ENCODE measurements at regions not wholly inside any gene's neighbourhood (a gene's known extent, or its start where the extent isn't known, plus 50 kb on each side); places are given as distances from the start of the nearest gene placed in this dataset.
"Not testable (repeated sequence)": the region's sequence is repeated elsewhere in the genome, so short reads cannot be mapped to it uniquely, and the experiment has no call there.

DNA sequence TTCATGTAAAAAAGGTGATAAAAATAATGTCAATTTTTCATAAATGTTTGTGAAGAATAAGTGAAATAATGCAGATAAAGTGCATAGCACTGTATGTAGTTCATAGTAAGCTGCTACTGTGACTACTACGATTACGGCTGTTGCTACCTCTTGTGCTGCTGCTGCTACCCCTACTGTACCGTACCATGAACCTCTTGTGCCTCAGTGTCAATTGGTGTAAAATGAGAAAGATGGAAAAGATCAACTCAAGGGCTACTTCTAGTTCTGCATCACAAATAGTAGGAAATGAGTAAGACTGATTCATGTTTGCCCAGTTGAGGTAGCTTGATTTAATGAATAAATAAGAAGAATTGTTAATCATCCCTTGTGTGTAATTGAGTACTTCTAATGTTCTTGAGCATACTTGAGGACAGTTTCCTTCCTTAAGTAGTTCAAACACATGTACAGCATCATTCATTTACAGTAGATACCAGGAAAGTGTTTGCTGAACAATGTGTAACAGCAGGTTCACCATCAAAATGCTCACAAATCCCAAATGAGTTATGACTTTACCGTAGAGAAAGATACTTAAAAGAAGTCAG, 200.0 kb upstream of the ATP10B start:
- intact Hi-C loops (cut with DNase I): no loop called here

GRCh38 chr5:161047024-161047423, 195.0 kb upstream of the ATP10B start:
- intact Hi-C loops (cut with DNase I): no loop called here
- ATAC-seq (no peak), DNase-seq (ENCODE audit: low spot score) (no peak)

More for the DNA sequence above, 200.0 kb upstream of the ATP10B start:
- DNase-seq (ENCODE audit: low spot score) (no peak), ATAC-seq (no peak)

- intact Hi-C loops (cut with DNase I): no loop called here
- DNase-seq (ENCODE audit: low spot score) (no peak), ATAC-seq (no peak)
These were observed 190.9 kb upstream of the ATP10B start for GRCh38 chr5:161042862-161043261.

GRCh38 chr5:161042443-161042842, 190.4 kb upstream of the ATP10B start:
- intact Hi-C loops (cut with DNase I): no loop called here
- ATAC-seq (no peak), DNase-seq (ENCODE audit: low spot score) (no peak)

- intact Hi-C loops (cut with DNase I): no loop called here
- DNase-seq (ENCODE audit: low spot score): no peak
- ATAC-seq: no peak
These were observed 188.8 kb upstream of the ATP10B start for GRCh38 chr5:161040818-161041217.

DNA sequence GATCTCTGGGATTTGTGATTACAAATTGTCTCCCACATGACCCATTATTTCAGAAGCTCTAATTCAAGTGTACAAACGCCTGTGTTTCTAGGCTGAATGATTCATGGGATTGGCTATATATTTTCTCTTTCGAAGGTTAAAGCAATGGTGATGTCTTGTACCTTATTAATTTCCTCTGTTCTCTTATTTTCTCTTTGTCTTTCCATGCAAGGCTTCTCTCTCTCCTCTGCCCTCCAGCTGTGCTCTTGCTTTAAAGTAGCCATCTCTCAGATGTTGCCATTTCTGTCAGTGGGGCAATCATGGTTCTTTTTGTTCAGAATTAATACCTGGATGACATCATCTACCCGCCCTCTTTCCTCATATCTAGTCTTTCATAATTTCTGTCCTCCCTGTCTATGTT, 184.3 kb upstream of the ATP10B start:
- no peak for ATAC-seq
- intact Hi-C loops (cut with DNase I): loop anchor here (5.0 kb wide), 1 partner anchor 771 kb away; no protein-coding TSS in a partner anchor

GRCh38 chr5:161034451-161034850, 182.4 kb upstream of the ATP10B start:
- intact Hi-C loops (cut with DNase I): no loop called here
- DNase-seq (ENCODE audit: low spot score) (no peak), ATAC-seq (no peak)

More for the DNA sequence above, 184.3 kb upstream of the ATP10B start:
- DNase-seq (ENCODE audit: low spot score): no peak

GRCh38 chr5:161030229-161030628, 178.2 kb upstream of the ATP10B start:
- ATAC-seq (no peak), DNase-seq (ENCODE audit: low spot score) (no peak)
- intact Hi-C loops (cut with DNase I): no loop called here

- DNase-seq (ENCODE audit: low spot score) (no peak), ATAC-seq (no peak)
- intact Hi-C loops (cut with DNase I): no loop called here
These were observed 175.8 kb upstream of the ATP10B start for GRCh38 chr5:161027763-161028162.

DNA sequence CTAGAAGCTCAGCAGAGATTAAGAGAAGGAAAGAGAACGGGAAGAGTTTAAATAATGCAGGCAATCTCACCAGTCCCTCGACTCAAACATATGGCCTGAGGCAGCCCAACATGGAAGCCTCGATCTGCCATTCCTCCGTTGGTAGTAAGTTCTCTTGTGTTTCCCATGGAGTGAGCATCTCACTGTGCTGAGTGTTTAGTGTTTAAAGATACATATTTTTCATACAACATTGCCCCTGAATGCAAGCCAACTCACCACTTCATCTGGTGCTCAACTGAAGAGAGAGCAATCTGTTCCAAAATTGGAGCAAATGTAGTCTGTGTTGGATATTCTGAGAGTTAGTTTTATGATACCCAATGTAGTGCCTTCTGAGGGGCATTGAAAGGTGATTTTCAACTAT, 171.5 kb upstream of the ATP10B start:
- ATAC-seq (no peak), DNase-seq (ENCODE audit: low spot score) (no peak)
- intact Hi-C loops (cut with DNase I): no loop called here

- DNase-seq (ENCODE audit: low spot score) (no peak), ATAC-seq (no peak)
- intact Hi-C loops (cut with DNase I): no loop called here
These were observed 170.1 kb upstream of the ATP10B start for GRCh38 chr5:161022151-161022550.

DNA sequence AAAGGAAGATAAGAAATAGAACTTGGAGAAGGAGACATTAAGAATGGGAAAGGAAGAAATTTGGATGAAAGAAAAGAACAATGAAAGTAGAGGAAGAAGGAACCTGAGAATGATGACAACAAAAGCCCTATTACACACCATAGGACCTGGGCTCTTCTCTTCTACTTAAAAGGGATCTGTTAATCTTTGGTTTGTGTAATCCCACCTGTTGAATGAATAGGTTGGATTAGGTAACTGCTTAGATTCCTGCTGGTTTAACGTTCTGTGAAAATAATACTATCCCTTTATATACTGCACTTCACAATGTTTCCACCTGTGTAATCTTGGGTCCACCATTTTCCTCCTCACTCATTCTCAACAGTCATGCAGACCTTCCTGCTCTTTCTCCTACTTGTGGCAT, 157.8 kb upstream of the ATP10B start:
- intact Hi-C loops (cut with DNase I): no loop called here
- no peak for ATAC-seq
- DNase-seq (ENCODE audit: low spot score): no peak

DNA sequence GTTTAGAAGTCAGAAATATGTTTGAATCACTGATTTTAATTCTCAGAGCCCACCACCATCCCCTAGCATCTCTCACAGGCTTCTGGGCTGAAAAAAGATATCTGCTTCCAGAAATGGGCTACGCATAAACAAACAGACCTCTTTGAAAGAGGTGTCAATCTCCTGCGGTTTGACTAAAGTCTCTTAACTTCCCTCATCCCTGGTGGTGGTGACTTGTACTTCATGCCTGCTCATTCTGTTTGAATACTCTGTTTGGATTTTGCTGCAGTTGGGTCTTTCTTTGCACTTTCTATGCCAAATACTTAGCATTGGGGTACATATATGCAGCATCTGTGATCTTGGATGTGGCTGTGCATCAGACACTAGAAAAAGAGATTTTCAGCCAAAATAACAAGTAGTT, 157.2 kb upstream of the ATP10B start:
- ATAC-seq (no peak), DNase-seq (ENCODE audit: low spot score) (no peak)
- intact Hi-C loops (cut with DNase I): no loop called here

DNA sequence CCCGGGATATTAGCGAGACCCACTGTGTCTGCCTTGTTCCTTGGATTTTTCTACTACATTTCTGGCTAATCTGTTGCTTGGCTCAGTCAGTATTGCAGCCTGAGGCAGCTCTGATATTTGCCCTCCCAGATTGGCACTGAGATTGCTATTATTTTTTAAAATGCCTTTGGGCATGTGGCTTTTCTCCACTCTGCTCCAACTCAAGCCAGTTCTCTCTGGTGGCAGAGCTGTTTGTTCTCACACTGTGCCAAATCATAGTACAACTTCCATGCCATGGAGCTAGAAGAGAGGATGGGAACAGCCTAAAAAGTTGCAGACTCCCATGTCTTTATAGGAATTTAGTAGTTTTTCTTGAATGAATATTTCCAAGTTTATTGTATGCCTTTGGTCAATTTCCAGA, 155.9 kb upstream of the ATP10B start:
- ATAC-seq (no peak), DNase-seq (ENCODE audit: low spot score) (no peak)
- intact Hi-C loops (cut with DNase I): no loop called here

- DNase-seq (ENCODE audit: low spot score) (no peak), ATAC-seq (no peak)
- intact Hi-C loops (cut with DNase I): no loop called here
These were observed 150.6 kb upstream of the ATP10B start for GRCh38 chr5:161002571-161003074.

DNA sequence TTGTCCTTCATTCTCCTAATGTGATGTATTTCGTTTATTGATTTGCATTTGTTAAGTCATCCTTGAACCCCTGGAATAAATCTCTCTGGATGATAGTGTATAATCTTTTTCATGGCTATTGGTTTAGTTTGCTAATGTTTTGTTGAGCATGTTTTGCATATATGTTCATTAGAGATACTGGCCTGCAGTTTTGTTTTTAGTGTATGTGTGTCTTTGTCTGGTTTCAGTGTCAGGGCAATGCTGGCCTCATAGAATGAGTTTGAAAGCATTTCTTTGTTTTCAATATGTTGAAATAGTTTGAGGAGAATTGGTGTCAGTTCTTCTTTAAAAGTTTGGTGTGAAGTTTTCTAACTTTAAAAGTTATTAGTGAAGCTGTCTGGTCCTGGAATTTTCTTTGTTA, 149.6 kb upstream of the ATP10B start:
- intact Hi-C loops (cut with DNase I): no loop called here
- DNase-seq (ENCODE audit: low spot score): no peak
- ATAC-seq: no peak

DNA sequence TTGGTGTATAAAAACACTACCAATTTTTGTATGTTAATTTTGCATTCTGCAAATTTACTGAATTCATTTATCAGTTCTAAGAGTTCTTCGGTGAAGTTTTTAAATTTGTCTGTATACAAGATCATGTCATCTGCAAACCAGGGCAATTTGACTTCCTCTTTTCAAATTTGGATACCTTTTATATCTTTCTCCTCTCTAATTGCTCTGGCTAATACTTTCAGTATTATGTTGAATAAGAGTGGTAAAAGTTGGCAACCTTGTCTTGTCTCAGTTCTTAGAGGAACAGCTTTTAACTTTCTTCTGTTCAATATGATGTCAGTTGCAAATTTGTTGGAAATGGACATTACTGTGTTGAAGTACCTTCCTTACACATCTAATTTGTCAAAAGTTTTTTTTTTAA, 149.1 kb upstream of the ATP10B start:
- DNase-seq (ENCODE audit: low spot score); intact Hi-C loops (cut with DNase I); ATAC-seq: not testable (repeated sequence)

DNA sequence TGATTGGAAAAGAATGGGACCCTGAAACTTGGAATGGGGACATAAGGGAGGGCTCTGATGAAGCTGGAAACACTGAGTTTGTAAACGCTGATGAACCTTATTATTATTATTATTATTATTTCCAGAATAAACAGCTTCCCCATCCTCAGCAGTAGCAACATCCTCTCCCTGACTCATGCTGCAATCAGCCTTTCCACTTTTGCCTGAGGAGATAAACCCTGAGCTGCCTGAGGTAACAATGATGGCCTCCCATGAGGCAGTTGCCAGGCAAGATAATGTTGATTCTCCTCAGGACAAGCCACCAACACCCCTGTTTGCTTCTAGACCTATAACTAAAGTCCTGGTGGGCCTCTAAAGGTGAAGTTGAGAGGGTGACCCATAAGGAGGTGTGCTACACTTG, 139.2 kb upstream of the ATP10B start:
- DNase-seq (ENCODE audit: low spot score): no peak
- no peak for ATAC-seq
- intact Hi-C loops (cut with DNase I): no loop called here

- ATAC-seq: no peak
- intact Hi-C loops (cut with DNase I): no loop called here
- no peak for DNase-seq (ENCODE audit: low spot score)
These were observed 127.4 kb upstream of the ATP10B start for GRCh38 chr5:160979385-160979784.

GRCh38 chr5:160978944-160979343, 126.9 kb upstream of the ATP10B start:
- no peak for DNase-seq (ENCODE audit: low spot score)
- intact Hi-C loops (cut with DNase I): no loop called here
- no peak for ATAC-seq

- ATAC-seq: no peak
- intact Hi-C loops (cut with DNase I): no loop called here
- no peak for DNase-seq (ENCODE audit: low spot score)
These were observed 124.2 kb upstream of the ATP10B start for GRCh38 chr5:160976181-160976580.

Measured in sciatic nerve (tissue), 2 donors.